Loucy (cell line): ENCODE measurements at regions not wholly inside any gene's neighbourhood (a gene's known extent, or its start where the extent isn't known, plus 50 kb on each side); places are given as distances from the start of the nearest gene placed in this dataset.

Experiments used
- H2AFZ ChIP-seq: fragments of 200-600 bp; sonication (generic); 2 replicates; pipeline ENCODE4 v1.6.0; 2016; ENCODE audit warnings: antibody characterized with exemption, mild to moderate bottlenecking, low read length, moderate library complexity
- H3F3A ChIP-seq: fragments of 200-600 bp; 2 replicates; pipeline ENCODE4 v1.6.0; 2016; ENCODE audit warnings: antibody characterized with exemption, low read depth, mild to moderate bottlenecking
- H3K27me3 ChIP-seq: fragments of 200-600 bp; sonication (generic); 2 replicates; pipeline ENCODE4 v1.6.1; 2014; ENCODE audit warnings: low read length, mild to moderate bottlenecking; ENCODE audit not compliant: insufficient read depth, poor library complexity, severe bottlenecking
- H3K36me3 ChIP-seq: fragments of 200-600 bp; sonication (generic); 2 replicates; pipeline ENCODE4 v1.6.1; 2016; ENCODE audit warnings: low read length; ENCODE audit not compliant: insufficient read depth
- H3K4me1 ChIP-seq: fragments of 200-600 bp; sonication (generic); 2 replicates; pipeline ENCODE4 v1.5.1; 2014; ENCODE audit warnings: low read length, mild to moderate bottlenecking; ENCODE audit not compliant: insufficient read depth, poor library complexity, severe bottlenecking
- H3K4me2 ChIP-seq: fragments of 200-600 bp; sonication (generic); 2 replicates; pipeline ENCODE4 v1.6.0; 2014; ENCODE audit warnings: antibody characterized with exemption, low read length, low read depth, mild to moderate bottlenecking; ENCODE audit not compliant: poor library complexity, severe bottlenecking
- H3K4me3 ChIP-seq: fragments of 200-600 bp; sonication (generic); 2 replicates; pipeline ENCODE4 v1.5.1; 2014; ENCODE audit warnings: low read length, mild to moderate bottlenecking, mixed read lengths; ENCODE audit not compliant: poor library complexity, severe bottlenecking
- H3K79me2 ChIP-seq: fragments of 200-600 bp; sonication (generic); 2 replicates; pipeline ENCODE4 v1.6.1; 2014; ENCODE audit warnings: low read length; ENCODE audit not compliant: insufficient read depth
- H3K9ac ChIP-seq: fragments of 200-600 bp; sonication (generic); 2 replicates; pipeline ENCODE4 v1.6.0; 2014; ENCODE audit warnings: mild to moderate bottlenecking, low read depth, low read length, moderate library complexity; ENCODE audit not compliant: poor library complexity, severe bottlenecking
- H3K9me2 ChIP-seq: fragments of 200-600 bp; sonication (generic); replicated peaks from 2 replicates; pipeline ENCODE4 v1.6.1; 2016; ENCODE audit warnings: low read depth, low read length, mixed read lengths
- H3K9me3 ChIP-seq: fragments of 200-600 bp; sonication (generic); 2 replicates; pipeline ENCODE4 v1.6.1; 2014; ENCODE audit warnings: mild to moderate bottlenecking, antibody characterized with exemption, low read length, low read depth; ENCODE audit not compliant: insufficient read depth
- H4K20me1 ChIP-seq: fragments of 200-600 bp; sonication (generic); 2 replicates; pipeline ENCODE4 v1.6.0; 2014; ENCODE audit warnings: antibody characterized with exemption, low read length, mild to moderate bottlenecking; ENCODE audit not compliant: insufficient read depth, poor library complexity, severe bottlenecking
- EZH2phosphoT487 ChIP-seq: fragments of 200-600 bp; IDR thresholded peaks from 2 replicates; pipeline ENCODE4 v1.6.1; 2018; ENCODE audit warnings: antibody characterized with exemption, mild to moderate bottlenecking, moderate library complexity, borderline replicate concordance
- TF ChIP-seq, protein P1 (sequence below): fragments of 200-600 bp; sonication (generic); conservative IDR thresholded peaks from 2 replicates; pipeline ENCODE4 v1.5.1; 2014; ENCODE audit warnings: mild to moderate bottlenecking, antibody characterized with exemption, low read length

DNA sequence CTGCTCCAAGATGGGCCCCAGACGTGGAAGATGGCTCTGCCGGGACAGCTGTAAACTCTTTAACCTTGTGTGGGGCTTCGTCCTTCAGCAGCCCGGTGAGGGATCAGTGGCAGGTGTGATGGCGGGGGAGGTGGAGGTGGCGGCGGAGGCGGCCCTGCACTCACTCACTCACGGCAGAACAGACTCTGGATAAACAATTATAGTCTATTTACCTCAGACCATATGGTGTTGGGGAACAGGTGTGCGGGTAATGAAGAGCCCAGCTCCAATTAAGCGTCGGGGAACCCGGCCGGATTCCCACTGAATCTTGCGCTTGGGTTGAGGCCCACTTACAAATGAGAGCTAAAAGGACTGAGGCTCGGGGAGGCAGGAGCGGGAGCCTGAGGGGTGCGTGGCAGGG lies 104.3 kb upstream of the SDK2 start:
- H3K4me2 ChIP-seq = no peak overlapping the region
- no peaks in the 10 kb centered on the region for H4K20me1 ChIP-seq
- H2AFZ ChIP-seq = no peak overlapping the region
- no peaks in the 10 kb centered on the region for H3K9me3 ChIP-seq
- no peak overlapping the region for H3K9ac ChIP-seq
- no peaks in the 10 kb centered on the region for H3K9me2 ChIP-seq
- H3K4me1 ChIP-seq = no peaks in the 10 kb centered on the region
- H3K36me3 ChIP-seq = no peaks in the 10 kb centered on the region
- no peaks in the 10 kb centered on the region for H3K27me3 ChIP-seq
- no peak for TF ChIP-seq EZH2phosphoT487
- TF ChIP-seq, protein P1, sequence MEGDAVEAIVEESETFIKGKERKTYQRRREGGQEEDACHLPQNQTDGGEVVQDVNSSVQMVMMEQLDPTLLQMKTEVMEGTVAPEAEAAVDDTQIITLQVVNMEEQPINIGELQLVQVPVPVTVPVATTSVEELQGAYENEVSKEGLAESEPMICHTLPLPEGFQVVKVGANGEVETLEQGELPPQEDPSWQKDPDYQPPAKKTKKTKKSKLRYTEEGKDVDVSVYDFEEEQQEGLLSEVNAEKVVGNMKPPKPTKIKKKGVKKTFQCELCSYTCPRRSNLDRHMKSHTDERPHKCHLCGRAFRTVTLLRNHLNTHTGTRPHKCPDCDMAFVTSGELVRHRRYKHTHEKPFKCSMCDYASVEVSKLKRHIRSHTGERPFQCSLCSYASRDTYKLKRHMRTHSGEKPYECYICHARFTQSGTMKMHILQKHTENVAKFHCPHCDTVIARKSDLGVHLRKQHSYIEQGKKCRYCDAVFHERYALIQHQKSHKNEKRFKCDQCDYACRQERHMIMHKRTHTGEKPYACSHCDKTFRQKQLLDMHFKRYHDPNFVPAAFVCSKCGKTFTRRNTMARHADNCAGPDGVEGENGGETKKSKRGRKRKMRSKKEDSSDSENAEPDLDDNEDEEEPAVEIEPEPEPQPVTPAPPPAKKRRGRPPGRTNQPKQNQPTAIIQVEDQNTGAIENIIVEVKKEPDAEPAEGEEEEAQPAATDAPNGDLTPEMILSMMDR = no peak
- no peaks in the 10 kb centered on the region for H3K79me2 ChIP-seq
- H3F3A ChIP-seq = no peaks in the 10 kb centered on the region
- no peak overlapping the region for H3K4me3 ChIP-seq

DNA sequence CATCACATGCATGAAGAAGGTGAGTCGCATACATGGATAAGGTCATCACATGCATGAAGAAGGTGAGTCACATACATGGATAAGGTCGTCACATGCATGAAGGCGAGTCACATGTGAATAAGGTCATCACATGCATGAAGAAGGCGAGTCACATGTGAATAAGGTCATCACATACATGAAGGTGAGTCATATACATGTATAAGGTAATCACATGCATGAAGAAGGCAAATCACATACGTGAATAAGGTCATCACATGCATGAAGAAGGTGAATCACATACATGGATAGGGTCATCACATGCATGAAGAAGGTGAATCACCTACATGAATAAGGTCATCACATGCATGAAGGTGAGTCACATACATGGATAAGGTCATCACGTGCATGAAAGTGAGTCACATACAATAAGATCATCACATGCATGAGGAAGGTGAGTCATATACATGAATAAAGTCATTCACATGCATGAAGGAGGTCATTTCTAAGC lies 105.1 kb upstream of the SDK2 start:
- no peak overlapping the region for H2AFZ ChIP-seq
- H3K9me2 ChIP-seq = no peaks in the 10 kb centered on the region
- no peaks in the 10 kb centered on the region for H3K79me2 ChIP-seq
- H3K9ac ChIP-seq = no peak overlapping the region
- H3K4me2 ChIP-seq = no peak overlapping the region
- no peaks in the 10 kb centered on the region for H4K20me1 ChIP-seq
- no peaks in the 10 kb centered on the region for H3F3A ChIP-seq
- H3K9me3 ChIP-seq = no peaks in the 10 kb centered on the region
- no peaks in the 10 kb centered on the region for H3K27me3 ChIP-seq
- H3K4me3 ChIP-seq = no peak overlapping the region
- no peaks in the 10 kb centered on the region for H3K36me3 ChIP-seq
- TF ChIP-seq, protein P1 = no peak
- TF ChIP-seq EZH2phosphoT487 = no peak
- no peaks in the 10 kb centered on the region for H3K4me1 ChIP-seq

DNA sequence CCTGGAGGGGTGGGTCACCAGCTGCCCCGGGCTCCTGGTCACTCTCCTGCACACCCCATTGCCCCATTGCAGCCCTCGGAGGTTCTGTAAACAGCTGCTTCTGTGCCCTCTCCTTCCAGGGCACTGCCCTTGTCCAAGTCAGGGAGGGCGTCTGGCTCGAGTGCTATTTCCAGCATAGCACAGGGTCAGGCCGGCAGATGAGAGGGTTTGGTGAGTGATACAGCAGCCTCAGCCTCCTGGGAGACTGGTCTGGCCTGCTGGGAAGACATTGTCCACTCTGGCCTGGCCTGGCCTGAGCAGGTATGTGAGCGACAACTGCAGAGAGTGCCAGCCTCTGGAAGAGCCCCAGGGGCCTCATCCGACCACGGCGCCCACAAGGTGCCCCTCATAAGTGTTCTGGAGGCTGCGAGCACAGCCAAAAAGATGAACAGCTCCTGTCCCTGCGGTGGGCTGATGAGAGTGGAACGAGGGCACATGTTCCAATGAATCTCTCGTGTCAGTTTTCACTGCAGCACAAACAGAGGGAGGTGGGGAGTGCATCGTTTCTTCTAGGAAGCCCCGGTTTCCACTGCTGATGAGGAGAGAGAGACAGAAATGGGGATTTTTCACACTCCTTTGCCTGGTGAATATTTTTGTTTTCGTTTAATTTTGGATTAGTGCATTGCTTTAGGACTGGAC lies 105.8 kb upstream of the SDK2 start:
- Histone ChIP-seq H3K27me3 (no peaks in the 10 kb centered on the region), H3K4me1 (no peaks in the 10 kb centered on the region), H2AFZ (no peak overlapping the region), H3K4me2 (no peak overlapping the region), H3K9me2 (no peaks in the 10 kb centered on the region), H3F3A (no peaks in the 10 kb centered on the region), H3K4me3 (no peak overlapping the region), H3K79me2 (no peaks in the 10 kb centered on the region), H4K20me1 (no peaks in the 10 kb centered on the region), H3K9ac (no peak overlapping the region), H3K9me3 (no peaks in the 10 kb centered on the region), H3K36me3 (no peaks in the 10 kb centered on the region)
- TF ChIP-seq, protein P1 = no peak
- TF ChIP-seq EZH2phosphoT487 = no peak
